Activated naive CD4-positive, alpha-beta T cell treated with anti-CD3 and anti-CD28 coated beads, Interleukin-2, amount 50 U/mL, for 16 hours (primary cell): ENCODE measurements at regions not wholly inside any gene's neighbourhood (a gene's known extent, or its start where the extent isn't known, plus 50 kb on each side); places are given as distances from the start of the nearest gene placed in this dataset.

Experiments used
- DNase-seq: peaks from one replicate; pipeline ENCODE4 v3.0.0-alpha.2; 2020

- no peak for DNase-seq
These were observed 1545.1 kb upstream of the PCDH20 start for GRCh38 chr13:62960723-62961122.

GRCh38 chr13:62933809-62934208 is 1518.2 kb upstream of the PCDH20 start:
- no peak for DNase-seq

- DNase-seq: no peak
These were observed 1516.7 kb upstream of the PCDH20 start for GRCh38 chr13:62932256-62932883.

GRCh38 chr13:62931853-62932252 is 1516.2 kb upstream of the PCDH20 start:
- DNase-seq: no peak

- no peak for DNase-seq
These were observed 1508.7 kb upstream of the PCDH20 start for GRCh38 chr13:62924395-62924794.

GRCh38 chr13:62920159-62920558 is 1504.5 kb upstream of the PCDH20 start:
- DNase-seq: no peak

GRCh38 chr13:62919491-62919890 is 1503.8 kb upstream of the PCDH20 start:
- no peak for DNase-seq

- no peak for DNase-seq
These were observed 1495.0 kb upstream of the PCDH20 start for GRCh38 chr13:62910541-62911060.

GRCh38 chr13:62908321-62908720 is 1492.7 kb upstream of the PCDH20 start:
- DNase-seq: no peak

GRCh38 chr13:62906896-62907295 is 1491.2 kb upstream of the PCDH20 start:
- no peak for DNase-seq

GRCh38 chr13:62906469-62906868 is 1490.8 kb upstream of the PCDH20 start:
- DNase-seq: no peak

- no peak for DNase-seq
These were observed 1471.4 kb upstream of the PCDH20 start for GRCh38 chr13:62887046-62887445.

GRCh38 chr13:62879071-62879470 is 1463.4 kb upstream of the PCDH20 start:
- no peak for DNase-seq

- DNase-seq: no peak
These were observed 1459.5 kb upstream of the PCDH20 start for GRCh38 chr13:62875118-62875640.

GRCh38 chr13:62850331-62850730 is 1434.7 kb upstream of the PCDH20 start:
- no peak for DNase-seq

- DNase-seq: no peak
These were observed 1431.9 kb upstream of the PCDH20 start for GRCh38 chr13:62847520-62847919.

- DNase-seq: no peak
These were observed 1430.7 kb upstream of the PCDH20 start for GRCh38 chr13:62846302-62846701.

- no peak for DNase-seq
These were observed 1423.7 kb upstream of the PCDH20 start for GRCh38 chr13:62839338-62839737.

- no peak for DNase-seq
These were observed 1423.3 kb upstream of the PCDH20 start for GRCh38 chr13:62838929-62839328.

- no peak for DNase-seq
These were observed 1422.2 kb upstream of the PCDH20 start for GRCh38 chr13:62837895-62838294.

- DNase-seq: no peak
These were observed 1413.8 kb upstream of the PCDH20 start for GRCh38 chr13:62829486-62829885.

- DNase-seq: no peak
These were observed 1384.3 kb upstream of the PCDH20 start for GRCh38 chr13:62799931-62800436.

GRCh38 chr13:62799038-62799535 is 1383.4 kb upstream of the PCDH20 start:
- DNase-seq: no peak

- DNase-seq: no peak
These were observed 1378.2 kb upstream of the PCDH20 start for GRCh38 chr13:62793850-62794249.

- DNase-seq: no peak
These were observed 1366.2 kb upstream of the PCDH20 start for GRCh38 chr13:62781866-62782265.
